HCT116 (cell line): ENCODE measurements at regions not wholly inside any gene's neighbourhood (a gene's known extent, or its start where the extent isn't known, plus 50 kb on each side); places are given as distances from the start of the nearest gene placed in this dataset.

Experiments
- ATAC-seq: fragments of 200-7000 bp; cut with Tn5 transposase; 2 replicates; pipeline ENCODE4 v1.9.1; 2020; ENCODE audit warnings: mild to moderate bottlenecking, moderate library complexity
- BruUV-seq: library from RNA; stranded (reverse); fragments of 400-500 nt; replicated peaks from 2 replicates; lab custom pipeline; 2021; lab: Mats Ljungman, UMichigan
- CTCF ChIA-PET: fragments of 300-600 bp; sonication (Branson Sonifier 250); formaldehyde crosslinking; loops from one replicate; lab custom pipeline; 2021; ENCODE audit warnings: antibody characterized with exemption; lab: Charles Lee
- POLR2A ChIA-PET: fragments of 300-600, 350-600 bp; sonication (Branson Sonifier 250); formaldehyde crosslinking; loops from one replicate; lab custom pipeline; 2021; ENCODE audit warnings: antibody characterized with exemption; lab: Charles Lee
- RAD21 ChIA-PET, 2 experiments: fragments of 300-600 bp; sonication (Branson Sonifier 250); formaldehyde crosslinking; loops; one replicate each; lab custom pipeline; 2023; ENCODE audit warnings: low total read pairs in 2 of 2; ENCODE audit not compliant: uncharacterized antibody in 2 of 2, unreplicated experiment in 2 of 2, low non-redundant PET in 1 of 2; lab: Charles Lee
- DNase-seq: peaks from one replicate; pipeline ENCODE4 v3.0.0-alpha.2; 2010; ENCODE audit warnings: low read depth, low spot score
- H2AFZ ChIP-seq: fragments of 200-600 bp; shearing (Covaris generic), sonication (generic); 2 replicates; pipeline ENCODE4 v1.6.1; 2017; ENCODE audit warnings: low read depth, mixed run types, mixed read lengths, antibody characterized with exemption, low read length; ENCODE audit not compliant: poor library complexity, severe bottlenecking
- H3K27ac ChIP-seq: 2 replicates; pipeline ENCODE4 v1.5.1; 2012; ENCODE audit warnings: low read depth, low read length
- H3K27me3 ChIP-seq: fragments of 200-600 bp; sonication (generic); 2 replicates; pipeline ENCODE4 v1.6.1; 2016; ENCODE audit warnings: mixed run types, low read length, mixed read lengths; ENCODE audit not compliant: insufficient read depth
- H3K36me3 ChIP-seq, 2 experiments: fragments of 200-500 bp in 1 of 2; fragments of 200-600 bp in 1 of 2; sonication (Bioruptor generic) in 1 of 2; sonication (generic) in 1 of 2; 2 replicates each; pipeline versions ENCODE4 v1.5.1 to v1.6.1; 2014 to 2016; ENCODE audit warnings: low read length in 2 of 2, inconsistent platforms in 1 of 2, mixed read lengths in 1 of 2, mixed run types in 1 of 2; ENCODE audit not compliant: insufficient read depth in 2 of 2, control insufficient read depth in 1 of 2
- H3K4me1 ChIP-seq, 2 experiments: fragments of 200-600 bp in 1 of 2; sonication (generic) in 1 of 2; 2 replicates each; pipeline versions ENCODE4 v1.5.1 to v1.6.1; 2012 to 2017; ENCODE audit warnings: low read length in 2 of 2, inconsistent platforms in 1 of 2, mild to moderate bottlenecking in 1 of 2, mixed read lengths in 1 of 2, mixed run types in 1 of 2, moderate library complexity in 1 of 2; ENCODE audit not compliant: insufficient read depth in 2 of 2, control insufficient read depth in 1 of 2
- H3K4me2 ChIP-seq: fragments of 200-600 bp; sonication (generic); 2 replicates; pipeline ENCODE4 v1.6.1; 2017; ENCODE audit warnings: mixed run types, low read length, mixed read lengths
- H3K4me3 ChIP-seq, 2 experiments: fragments of 200-600 bp in 1 of 2; sonication (generic) in 1 of 2; replicated peaks in 1 of 2; 2 replicates each; pipeline ENCODE4 v1.5.1; 2011 to 2016; ENCODE audit warnings: low read length in 2 of 2, control low read depth in 1 of 2, low read depth in 1 of 2, mild to moderate bottlenecking in 1 of 2, mixed read lengths in 1 of 2, mixed run types in 1 of 2
- H3K79me2 ChIP-seq: fragments of 200-600 bp; sonication (generic); 2 replicates; pipeline ENCODE4 v1.6.1; 2017; ENCODE audit warnings: mild to moderate bottlenecking, mixed run types, low read length, moderate library complexity, mixed read lengths; ENCODE audit not compliant: insufficient read depth
- H3K9ac ChIP-seq: fragments of 200-600 bp; sonication (generic); 2 replicates; pipeline ENCODE4 v1.6.1; 2016; ENCODE audit warnings: low read length, mixed read lengths
- H3K9me2 ChIP-seq: fragments of 200-600 bp; sonication (generic), shearing (Covaris generic); 2 replicates; pipeline ENCODE4 v1.6.1; 2017; ENCODE audit warnings: mixed run types, mild to moderate bottlenecking, moderate library complexity; ENCODE audit not compliant: insufficient read depth
- H3K9me3 ChIP-seq, 2 experiments: fragments of 200-500 bp in 1 of 2; fragments of 200-600 bp in 1 of 2; sonication (Bioruptor generic) in 1 of 2; sonication (generic) in 1 of 2; 2 replicates each; pipeline ENCODE4 v1.6.1; 2014 to 2017; ENCODE audit warnings: low read length in 2 of 2, mixed read lengths in 2 of 2, inconsistent platforms in 1 of 2, low read depth in 1 of 2, mild to moderate bottlenecking in 1 of 2, mixed run types in 1 of 2, moderate library complexity in 1 of 2; ENCODE audit not compliant: control insufficient read depth in 1 of 2, insufficient read depth in 1 of 2
- H4K20me1 ChIP-seq: fragments of 200-600 bp; sonication (generic), shearing (Covaris generic); 2 replicates; pipeline ENCODE4 v1.6.1; 2017; ENCODE audit warnings: mixed run types, mild to moderate bottlenecking, moderate library complexity; ENCODE audit not compliant: insufficient read depth
- CEBPB ChIP-seq: IDR thresholded peaks from 2 replicates; pipeline ENCODE4 v1.6.1; 2012; ENCODE audit warnings: low read depth
- CTCF ChIP-seq, 3 experiments: fragments of 200-600 bp in 1 of 3; sonication (generic) in 1 of 3; IDR thresholded peaks in 2 of 3; conservative IDR thresholded peaks in 1 of 3; 2 replicates each; pipeline ENCODE4 v1.5.1; 2012 to 2017; ENCODE audit warnings: low read depth in 2 of 3, low read length in 2 of 3, antibody characterized with exemption in 1 of 3, borderline replicate concordance in 1 of 3, control low read depth in 1 of 3, mild to moderate bottlenecking in 1 of 3, mixed read lengths in 1 of 3, mixed run types in 1 of 3, moderate library complexity in 1 of 3; ENCODE audit not compliant: insufficient read depth in 1 of 3
- JUND ChIP-seq: IDR thresholded peaks from 2 replicates; pipeline ENCODE4 v1.6.1; 2012
- POLR2A ChIP-seq: IDR thresholded peaks from 2 replicates; pipeline ENCODE4 v1.7.0; 2011; ENCODE audit warnings: borderline replicate concordance; ENCODE audit not compliant: insufficient read depth, insufficient read length; ENCODE audit errors: extremely low read depth
- SP1 ChIP-seq: IDR thresholded peaks from 2 replicates; pipeline ENCODE4 v1.6.1; 2012; ENCODE audit warnings: low read depth
- TCF7L2 ChIP-seq: IDR thresholded peaks from 2 replicates; pipeline ENCODE4 v1.7.0; 2011; ENCODE audit warnings: borderline replicate concordance, inconsistent platforms; ENCODE audit not compliant: insufficient read depth, insufficient read length; ENCODE audit errors: extremely low read depth
- YY1 ChIP-seq: IDR thresholded peaks from 2 replicates; pipeline ENCODE4 v1.6.1; 2011; ENCODE audit warnings: low read length, low read depth, moderate library complexity, mild to moderate bottlenecking; ENCODE audit not compliant: insufficient replicate concordance; ENCODE audit errors: extremely low read depth
- intact Hi-C: fragments of 100-400 bp; cut with micrococcal nuclease; formaldehyde crosslinking; loops from 2 replicates; pipeline ENCODE4 v1.10.0; 2022

DNA sequence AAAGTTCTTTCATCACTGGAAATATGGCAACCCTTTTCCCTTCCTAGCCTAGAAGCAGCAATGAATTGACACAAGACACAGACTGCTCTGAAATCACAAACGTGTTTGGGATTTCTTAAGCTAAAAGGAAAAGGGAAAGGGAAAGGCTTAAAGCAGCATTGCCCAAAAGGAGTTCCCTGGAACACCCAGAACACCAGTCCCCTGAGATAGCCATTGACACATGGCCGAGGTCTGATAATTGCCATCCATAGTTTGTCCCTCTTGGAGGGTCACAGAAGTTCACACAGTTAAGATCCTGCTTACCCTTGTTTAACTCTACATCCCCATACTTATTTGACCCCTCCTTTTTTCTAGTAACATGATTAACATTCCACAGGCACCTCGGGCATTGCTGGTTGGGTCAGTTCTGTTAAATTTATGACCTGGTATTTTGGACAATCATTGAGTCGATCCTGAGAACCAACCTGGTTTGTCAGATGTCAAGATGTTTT lies 72.9 kb downstream of the ZNF281 start (continued):
- TF ChIP-seq CTCF (IDR thresholded peaks at IDR 0.05 in 2 of 3, conservative IDR thresholded peaks at IDR 0.05 in 1 of 3; ENCODE audit: borderline replicate concordance in 1 of 3, insufficient read depth in 1 of 3, low read depth in 2 of 3, low read length in 2 of 3): no peak

- H3K4me1 ChIP-seq: peaks cover 15 to 33% of the 10 kb centered on the region in 2 experiments
Observed at GRCh38 chr1:200336101-200336845, 73.6 kb downstream of the ZNF281 start.

More at GRCh38 chr1:200336101-200336845, 73.6 kb downstream of the ZNF281 start:
- Histone ChIP-seq H3K4me3 (no peak overlapping the region; a peak in 1 of 4 replicates), H3K27me3 (no peaks in the 10 kb centered on the region), H2AFZ (peak overlapping the region; percentile 43), H3K4me2 (peak overlapping the region; percentile 43), H3K36me3 (no peaks in the 10 kb centered on the region), H4K20me1 (no peaks in the 10 kb centered on the region), H3K9me3 (no peaks in the 10 kb centered on the region), H3K27ac (no peak overlapping the region), H3K9me2 (no peaks in the 10 kb centered on the region), H3K79me2 (no peaks in the 10 kb centered on the region), H3K9ac (no peak overlapping the region)
- no TSS peak for BruUV-seq
- DNase-seq (no peak), ATAC-seq (peak; percentile 56; the same call in 1 of the 2 replicates)
- CTCF ChIA-PET: no interaction called here
- no peak for TF ChIP-seq TCF7L2
- no peak for TF ChIP-seq POLR2A
- no peak for TF ChIP-seq CEBPB
- no peak for TF ChIP-seq YY1
- TF ChIP-seq SP1: 0 out of 2 replicates have a peak, but pooled peaks have one; percentile 18
- TF ChIP-seq JUND: peak; percentile 25; the same call in 1 of the 2 replicates
- intact Hi-C loops: no loop called here
- POLR2A ChIA-PET: no interaction called here
- RAD21 ChIA-PET: no interaction called here
